RKO (cell line): ENCODE measurements at regions not wholly inside any gene's neighbourhood (a gene's known extent, or its start where the extent isn't known, plus 50 kb on each side); places are given as distances from the start of the nearest gene placed in this dataset.
A peak's percentile ranks its signal among the peaks of the same experiment; 100 is the strongest.
"Not testable (repeated sequence)": the region's sequence is repeated elsewhere in the genome, so short reads cannot be mapped to it uniquely, and the experiment has no call there.

Experiments
- DNase-seq: peaks from one replicate; pipeline ENCODE4 v3.0.0-alpha.2; 2016; ENCODE audit warnings: low spot score

GRCh38 chr4:159410076-159410777 lies 307.3 kb downstream of the RAPGEF2 start:
- DNase-seq = no peak

GRCh38 chr4:159410891-159411290 lies 308.0 kb downstream of the RAPGEF2 start:
- DNase-seq = no peak

GRCh38 chr4:159413306-159413943 lies 310.5 kb downstream of the RAPGEF2 start:
- peak; percentile 31 for DNase-seq

- no peak for DNase-seq
Measured at GRCh38 chr4:159414305-159414704, 311.4 kb downstream of the RAPGEF2 start.

GRCh38 chr4:159416073-159416472 lies 313.2 kb downstream of the RAPGEF2 start:
- no peak for DNase-seq

- DNase-seq = no peak
Measured at GRCh38 chr4:159416996-159417395, 314.1 kb downstream of the RAPGEF2 start.

GRCh38 chr4:159420162-159421057 lies 317.5 kb downstream of the RAPGEF2 start:
- DNase-seq = no peak

GRCh38 chr4:159421058-159421419 lies 318.2 kb downstream of the RAPGEF2 start:
- not testable (repeated sequence) for DNase-seq

GRCh38 chr4:159422019-159422418 lies 319.1 kb downstream of the RAPGEF2 start:
- DNase-seq = no peak

- DNase-seq = no peak
Measured at GRCh38 chr4:159422626-159423025, 319.7 kb downstream of the RAPGEF2 start.

- DNase-seq = no peak
Measured at GRCh38 chr4:159425737-159426305, 322.9 kb downstream of the RAPGEF2 start.

- DNase-seq = no peak
Measured at GRCh38 chr4:159428293-159428692, 325.4 kb downstream of the RAPGEF2 start.

GRCh38 chr4:159428975-159429692 lies 326.3 kb downstream of the RAPGEF2 start:
- DNase-seq = no peak

- no peak for DNase-seq
Measured at GRCh38 chr4:159429693-159430035, 326.8 kb downstream of the RAPGEF2 start.

- no peak for DNase-seq
Measured at GRCh38 chr4:159430896-159431295, 328.0 kb downstream of the RAPGEF2 start.

- no peak for DNase-seq
Measured at GRCh38 chr4:159432436-159432835, 329.6 kb downstream of the RAPGEF2 start.

GRCh38 chr4:159433337-159433736 lies 330.5 kb downstream of the RAPGEF2 start:
- no peak for DNase-seq

- DNase-seq = no peak
Measured at GRCh38 chr4:159434114-159434870, 331.4 kb downstream of the RAPGEF2 start.

- DNase-seq = no peak
Measured at GRCh38 chr4:159434871-159435241, 332.0 kb downstream of the RAPGEF2 start.

GRCh38 chr4:159435561-159436023 lies 332.7 kb downstream of the RAPGEF2 start:
- no peak for DNase-seq

- no peak for DNase-seq
Measured at GRCh38 chr4:159443975-159444374, 341.1 kb downstream of the RAPGEF2 start.
